ENCODE measurements at regions not wholly inside any gene's neighbourhood (a gene's known extent, or its start where the extent isn't known, plus 50 kb on each side); places are given as distances from the start of the nearest gene placed in this dataset.

GRCh38 chr2:35033748-35034147 lies 1321.8 kb upstream of the CRIM1 start:
- TF ChIP-seq CTCF (conservative IDR thresholded peaks at IDR 0.05; ENCODE audit: low read length) (no peak), EZH2phosphoT487 (IDR thresholded peaks at IDR 0.05; ENCODE audit: borderline replicate concordance) (no peak)
